Natural killer cell (primary cell): ENCODE measurements at regions not wholly inside any gene's neighbourhood (a gene's known extent, or its start where the extent isn't known, plus 50 kb on each side); places are given as distances from the start of the nearest gene placed in this dataset.

Experiments
- ATAC-seq, 3 donors: fragments of 150-1000 bp in 2 of 3; fragments of 200-7000 bp in 1 of 3; cut with Tn5 transposase; 1 replicate in 1 of 3; 2 replicates in 2 of 3; pipeline ENCODE4 v1.10.0; 2021; ENCODE audit warnings: mild to moderate bottlenecking in 2 of 3, moderate library complexity in 2 of 3
- DNase-seq, 2 donors: peaks; one replicate each; pipeline versions ENCODE4 v3.0.0 to v3.0.0-alpha.2; 2013 to 2021; ENCODE audit warnings: mixed read lengths in 1 of 2
- H3K27ac ChIP-seq: one replicate; pipeline ENCODE4 v1.5.1; 2013; ENCODE audit warnings: mild to moderate bottlenecking, low read length
- H3K27me3 ChIP-seq: one replicate; pipeline ENCODE4 v1.6.1; 2013; ENCODE audit warnings: low read length; ENCODE audit not compliant: control insufficient read depth, insufficient read depth
- H3K36me3 ChIP-seq: one replicate; pipeline ENCODE4 v1.6.1; 2013; ENCODE audit warnings: low read length; ENCODE audit not compliant: control insufficient read depth, insufficient read depth
- H3K4me1 ChIP-seq: one replicate; pipeline ENCODE4 v1.6.1; 2013; ENCODE audit warnings: low read length; ENCODE audit not compliant: control insufficient read depth, insufficient read depth
- H3K4me3 ChIP-seq: one replicate; pipeline ENCODE4 v1.5.1; 2013; ENCODE audit warnings: low read length
- H3K9me3 ChIP-seq: one replicate; pipeline ENCODE4 v1.6.1; 2013; ENCODE audit warnings: low read length; ENCODE audit not compliant: control insufficient read depth, insufficient read depth
- H3K27ac Mint-ChIP-seq, 2 donors: one replicate each; pipeline ENCODE4 v1.8.0; 2022; ENCODE audit warnings: mild to moderate bottlenecking in 2 of 2, mixed read lengths in 2 of 2, moderate library complexity in 1 of 2
- H3K27me3 Mint-ChIP-seq, 2 donors: one replicate each; pipeline ENCODE4 v1.8.0; 2022; ENCODE audit warnings: low read depth in 2 of 2, mixed read lengths in 2 of 2
- H3K36me3 Mint-ChIP-seq: one replicate; pipeline ENCODE4 v1.8.0; 2022; ENCODE audit warnings: mixed read lengths
- H3K4me1 Mint-ChIP-seq, 2 donors: one replicate each; pipeline ENCODE4 v1.8.0; 2022; ENCODE audit warnings: mixed read lengths in 2 of 2
- H3K4me3 Mint-ChIP-seq: one replicate; pipeline ENCODE4 v1.8.0; 2022; ENCODE audit warnings: mild to moderate bottlenecking, moderate library complexity, mixed read lengths
- H3K9me3 Mint-ChIP-seq, 2 donors: one replicate each; pipeline ENCODE4 v1.8.0; 2022; ENCODE audit warnings: mixed read lengths in 2 of 2
- WGBS: methylation state at CpG from one replicate; pipeline ENCODE4 v1.1.7; 2013; ENCODE audit warnings: missing lambda C conversion rate; ENCODE audit not compliant: insufficient coverage; 5-methylcytosine and 5-hydroxymethylcytosine counted together
- intact Hi-C: fragments of 100-400 bp; cut with micrococcal nuclease; formaldehyde crosslinking; loops from one replicate; pipeline ENCODE4 v1.14.2; 2022
- TF ChIP-seq, protein P1 (sequence below): fragments of 200-600 bp; IDR thresholded peaks from one replicate; pipeline ENCODE4 v1.8.0; 2022; ENCODE audit warnings: antibody characterized with exemption

DNA sequence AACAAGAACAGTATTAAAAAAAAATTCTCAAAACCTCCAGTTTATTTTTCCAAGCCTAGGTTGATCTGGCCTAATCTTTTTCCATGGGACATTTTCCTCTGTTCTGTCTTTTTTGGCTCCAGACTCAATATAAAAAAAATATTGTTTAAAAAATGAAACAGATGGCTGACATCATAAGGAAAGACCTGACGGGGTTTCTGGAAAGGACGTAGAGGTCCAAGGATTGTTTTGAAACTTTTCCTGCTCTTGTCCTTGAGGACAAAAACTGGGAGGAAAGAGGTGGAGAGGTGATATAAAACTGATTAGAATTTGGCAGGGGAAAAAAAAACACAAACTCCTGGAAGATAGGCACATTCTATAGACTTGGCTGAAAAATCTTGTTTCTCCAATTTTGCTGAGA, 211.4 kb upstream of the CDH11 start:
- no peak overlapping the region for H3K4me3 Mint-ChIP-seq
- Histone ChIP-seq H3K4me1 (no peaks in the 10 kb centered on the region), H3K27me3 (no peaks in the 10 kb centered on the region), H3K9me3 (no peaks in the 10 kb centered on the region), H3K36me3 (no peaks in the 10 kb centered on the region), H3K27ac (no peak overlapping the region), H3K4me3 (no peak overlapping the region)
- DNase-seq (no peak), ATAC-seq (no peak)
- H3K36me3 Mint-ChIP-seq, result no peaks in the 10 kb centered on the region
- H3K4me1 Mint-ChIP-seq, result no peaks in the 10 kb centered on the region
- H3K9me3 Mint-ChIP-seq, result peaks cover 6 to 8% of the 10 kb centered on the region in 2 donors
- H3K27ac Mint-ChIP-seq, result no peak overlapping the region
- H3K27me3 Mint-ChIP-seq, result peaks cover 0 to 2% of the 10 kb centered on the region in 2 donors
- TF ChIP-seq, protein P1, sequence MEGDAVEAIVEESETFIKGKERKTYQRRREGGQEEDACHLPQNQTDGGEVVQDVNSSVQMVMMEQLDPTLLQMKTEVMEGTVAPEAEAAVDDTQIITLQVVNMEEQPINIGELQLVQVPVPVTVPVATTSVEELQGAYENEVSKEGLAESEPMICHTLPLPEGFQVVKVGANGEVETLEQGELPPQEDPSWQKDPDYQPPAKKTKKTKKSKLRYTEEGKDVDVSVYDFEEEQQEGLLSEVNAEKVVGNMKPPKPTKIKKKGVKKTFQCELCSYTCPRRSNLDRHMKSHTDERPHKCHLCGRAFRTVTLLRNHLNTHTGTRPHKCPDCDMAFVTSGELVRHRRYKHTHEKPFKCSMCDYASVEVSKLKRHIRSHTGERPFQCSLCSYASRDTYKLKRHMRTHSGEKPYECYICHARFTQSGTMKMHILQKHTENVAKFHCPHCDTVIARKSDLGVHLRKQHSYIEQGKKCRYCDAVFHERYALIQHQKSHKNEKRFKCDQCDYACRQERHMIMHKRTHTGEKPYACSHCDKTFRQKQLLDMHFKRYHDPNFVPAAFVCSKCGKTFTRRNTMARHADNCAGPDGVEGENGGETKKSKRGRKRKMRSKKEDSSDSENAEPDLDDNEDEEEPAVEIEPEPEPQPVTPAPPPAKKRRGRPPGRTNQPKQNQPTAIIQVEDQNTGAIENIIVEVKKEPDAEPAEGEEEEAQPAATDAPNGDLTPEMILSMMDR, result no peak
- intact Hi-C loops, result no loop called here
- 86% methylated on average over 2 of the region's 2 CpGs for WGBS

DNA sequence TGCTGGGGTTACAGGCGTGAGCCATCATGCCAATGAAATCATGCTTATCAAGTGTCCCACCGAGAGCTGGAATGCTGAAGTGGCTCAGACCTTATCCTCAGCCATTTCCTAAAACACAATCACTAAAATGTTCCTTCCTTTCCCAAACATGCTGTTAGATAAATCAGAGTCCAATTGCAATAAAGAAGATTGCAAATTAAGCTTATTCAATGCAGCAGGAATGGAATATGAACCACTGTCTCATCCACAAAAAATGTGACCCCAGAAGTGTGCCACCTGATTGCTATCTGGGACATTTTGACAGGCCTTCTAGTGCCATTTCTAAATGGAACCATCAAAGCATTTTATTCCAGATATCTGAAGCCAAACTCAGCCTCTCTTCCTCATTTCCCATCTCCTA, 205.5 kb upstream of the CDH11 start:
- H3K27ac Mint-ChIP-seq, result no peak overlapping the region

DNA sequence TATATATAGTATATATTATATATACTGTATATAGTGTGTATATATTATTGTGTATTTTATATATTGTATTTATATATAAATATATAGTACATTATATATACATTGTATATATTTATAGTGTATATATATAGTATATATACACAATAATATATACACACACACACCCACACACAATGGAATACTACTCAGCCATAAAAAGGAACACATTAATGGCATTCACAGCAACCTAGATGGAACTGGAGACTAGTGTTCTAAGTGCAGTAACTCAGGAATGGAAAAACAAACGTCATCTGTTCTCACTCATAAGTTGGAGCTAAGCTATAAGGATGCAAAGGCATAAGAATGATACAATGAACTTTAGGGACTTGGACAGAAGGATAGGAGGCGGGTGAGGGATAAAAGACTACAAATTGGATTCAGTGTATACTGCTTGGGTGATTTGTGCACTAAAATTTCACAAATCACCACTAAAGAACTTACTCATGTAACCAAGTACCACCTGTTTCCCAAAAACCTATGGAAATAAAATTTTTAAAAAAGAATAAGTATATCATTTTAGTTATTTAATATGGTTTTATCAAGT, 201.9 kb upstream of the CDH11 start:
- no peak for DNase-seq
- 83% methylated on average over 2 of the region's 2 CpGs for WGBS
- no peak for ATAC-seq
- Mint-ChIP-seq H3K9me3 (peaks cover 0 to 3% of the 10 kb centered on the region in 2 donors), H3K4me1 (no peaks in the 10 kb centered on the region), H3K4me3 (no peak overlapping the region), H3K27ac (no peak overlapping the region), H3K36me3 (no peaks in the 10 kb centered on the region), H3K27me3 (no peaks in the 10 kb centered on the region)
- H3K36me3 ChIP-seq, result no peaks in the 10 kb centered on the region
- H3K4me1 ChIP-seq, result no peaks in the 10 kb centered on the region
- H3K9me3 ChIP-seq, result no peaks in the 10 kb centered on the region
- TF ChIP-seq, protein P1, result no peak
- intact Hi-C loops, result no loop called here
- H3K27ac ChIP-seq, result no peak overlapping the region
- H3K4me3 ChIP-seq, result no peak overlapping the region
- H3K27me3 ChIP-seq, result no peaks in the 10 kb centered on the region

More for the DNA sequence above, 205.5 kb upstream of the CDH11 start:
- no peaks in the 10 kb centered on the region for H3K36me3 ChIP-seq
- H3K4me3 ChIP-seq, result no peak overlapping the region
- Mint-ChIP-seq H3K4me1 (no peaks in the 10 kb centered on the region), H3K9me3 (peaks cover 3 to 7% of the 10 kb centered on the region in 2 donors), H3K27me3 (peaks cover 0 to 2% of the 10 kb centered on the region in 2 donors), H3K36me3 (no peaks in the 10 kb centered on the region), H3K4me3 (no peak overlapping the region)
- H3K27ac ChIP-seq, result no peak overlapping the region
- no peak for ATAC-seq
- intact Hi-C loops, result no loop called here
- no peaks in the 10 kb centered on the region for H3K4me1 ChIP-seq
- H3K9me3 ChIP-seq, result no peaks in the 10 kb centered on the region
- H3K27me3 ChIP-seq, result no peaks in the 10 kb centered on the region
- TF ChIP-seq, protein P1, result no peak
- 69% methylated on average over 2 of the region's 2 CpGs for WGBS
- no peak for DNase-seq

DNA sequence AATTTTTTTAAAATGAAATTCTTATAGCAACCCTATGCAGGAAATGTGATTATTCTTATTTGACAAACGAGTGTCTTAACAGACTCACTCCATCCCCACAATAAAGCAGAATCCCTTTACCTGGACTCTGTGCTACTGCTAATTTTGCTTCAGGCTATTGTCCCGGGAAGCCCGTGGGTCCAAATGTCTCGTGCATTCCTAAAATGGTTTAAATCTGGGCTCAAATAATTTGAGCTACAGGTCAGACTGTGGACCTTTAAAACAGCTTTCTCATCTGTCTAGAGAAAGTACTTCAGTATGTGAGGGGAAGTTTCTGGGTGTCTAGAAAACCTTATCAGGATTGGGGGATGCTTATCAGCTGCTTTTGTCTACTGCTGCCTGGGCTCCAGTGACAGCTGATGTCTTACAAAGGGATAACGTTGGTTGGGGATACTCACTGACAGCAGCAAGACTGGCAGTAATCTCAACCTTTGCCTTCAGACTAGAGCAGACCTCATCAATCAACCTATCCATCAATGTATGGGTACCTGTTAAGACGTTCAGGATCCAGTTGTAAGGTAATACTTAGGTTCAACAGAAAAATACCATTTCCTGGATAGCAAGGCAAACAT, 197.9 kb upstream of the CDH11 start:
- Mint-ChIP-seq H3K27me3 (no peaks in the 10 kb centered on the region), H3K4me3 (no peak overlapping the region), H3K27ac (no peak overlapping the region), H3K9me3 (peaks cover 0 to 5% of the 10 kb centered on the region in 2 donors), H3K36me3 (no peaks in the 10 kb centered on the region), H3K4me1 (no peaks in the 10 kb centered on the region)
- Histone ChIP-seq H3K27me3 (no peaks in the 10 kb centered on the region), H3K27ac (no peak overlapping the region), H3K4me1 (no peaks in the 10 kb centered on the region), H3K36me3 (no peaks in the 10 kb centered on the region), H3K9me3 (no peaks in the 10 kb centered on the region), H3K4me3 (no peak overlapping the region)
- intact Hi-C loops, result no loop called here
- DNase-seq, result no peak
- WGBS, result 73% methylated on average over 5 of the region's 6 CpGs
- ATAC-seq, result no peak
- TF ChIP-seq, protein P1, result no peak
